Neural cell (in vitro differentiated cells): ENCODE measurements at regions not wholly inside any gene's neighbourhood (a gene's known extent, or its start where the extent isn't known, plus 50 kb on each side); places are given as distances from the start of the nearest gene placed in this dataset.

Source experiments
- CTCF ChIP-seq: fragments of 450-650 bp; IDR thresholded peaks from 2 replicates; pipeline ENCODE4 v1.5.1; 2014; ENCODE audit warnings: antibody characterized with exemption, mild to moderate bottlenecking, moderate library complexity; ENCODE audit not compliant: poor library complexity, severe bottlenecking
- EZH2 ChIP-seq: fragments of 200-600, 300-800 bp; shearing (Covaris generic), sonication (generic); IDR thresholded peaks from 2 replicates; pipeline ENCODE4 v1.6.1; 2014; ENCODE audit warnings: antibody characterized with exemption, low read length, borderline replicate concordance, mild to moderate bottlenecking; ENCODE audit not compliant: insufficient read depth, poor library complexity, severe bottlenecking
- MXI1 ChIP-seq: fragments of 450-650 bp; conservative IDR thresholded peaks from 2 replicates; pipeline ENCODE4 v1.6.1; 2014; ENCODE audit warnings: antibody characterized with exemption, mild to moderate bottlenecking; ENCODE audit not compliant: poor library complexity, severe bottlenecking
- POLR2AphosphoS5 ChIP-seq: IDR thresholded peaks from 2 replicates; pipeline ENCODE4 v1.6.1; 2012
- RAD21 ChIP-seq: fragments of 450-650 bp; conservative IDR thresholded peaks from 2 replicates; pipeline ENCODE4 v1.6.1; 2014; ENCODE audit warnings: antibody characterized with exemption, mild to moderate bottlenecking, moderate library complexity

- TF ChIP-seq EZH2 (no peak), CTCF (no peak), RAD21 (no peak), POLR2AphosphoS5 (no peak), MXI1 (no peak)
These were observed 133.7 kb downstream of the FCRL5 start for GRCh38 chr1:157418659-157419058.
